HG03520 (cell line): ENCODE measurements at regions not wholly inside any gene's neighbourhood (a gene's known extent, or its start where the extent isn't known, plus 50 kb on each side); places are given as distances from the start of the nearest gene placed in this dataset.

Experiments used
- ATAC-seq: cut with Tn5 transposase; IDR thresholded peaks from one replicate; pipeline ENCODE4 v1.9.1; 2021; ENCODE audit warnings: mild to moderate bottlenecking, moderate library complexity; ENCODE audit not compliant: unreplicated experiment

DNA sequence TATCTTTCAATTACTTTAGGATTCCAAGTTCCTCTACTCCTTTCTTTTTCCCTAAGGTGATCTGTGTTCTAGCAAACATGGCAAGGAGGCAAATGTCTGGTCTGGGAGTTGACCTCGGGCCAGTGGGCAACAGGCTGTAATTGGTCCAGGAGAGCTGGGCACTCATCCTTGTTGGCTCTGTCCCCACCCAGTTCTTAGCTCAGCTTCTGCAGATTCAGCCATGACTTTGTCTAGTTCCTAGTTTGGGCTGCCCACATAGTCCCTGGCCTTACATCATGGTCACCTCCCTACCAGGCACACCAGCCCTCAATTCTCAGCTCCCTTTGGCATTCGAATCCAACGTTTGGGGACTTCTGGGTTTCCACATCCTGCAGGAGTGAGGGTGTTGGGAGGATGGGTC is 92.1 kb upstream of the DAP start:
- ATAC-seq: no peak

- ATAC-seq: no peak
Observed at GRCh38 chr5:10849278-10849677, 88.2 kb upstream of the DAP start.

DNA sequence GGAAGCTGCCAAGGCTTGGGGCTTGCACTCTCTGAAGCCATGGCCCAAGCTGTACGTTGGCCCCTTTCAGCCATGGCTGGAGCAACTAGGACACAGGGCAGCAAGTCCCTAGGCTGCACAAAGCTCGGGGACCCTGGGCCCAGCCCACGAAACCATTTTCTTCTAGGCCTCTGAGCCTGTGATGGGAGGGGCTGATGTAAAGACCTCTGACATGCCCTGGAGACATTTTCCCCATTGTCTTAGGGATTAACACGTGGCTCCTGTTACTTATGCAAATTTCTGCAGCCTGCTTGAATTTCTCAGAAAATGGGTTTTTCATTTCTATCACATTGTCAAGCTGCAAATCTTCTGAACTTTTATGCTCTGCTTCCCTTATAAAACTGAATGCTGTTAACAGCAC is 83.0 kb upstream of the DAP start:
- ATAC-seq: no peak

- ATAC-seq: no peak
Observed at GRCh38 chr5:10842823-10843222, 81.8 kb upstream of the DAP start.

DNA sequence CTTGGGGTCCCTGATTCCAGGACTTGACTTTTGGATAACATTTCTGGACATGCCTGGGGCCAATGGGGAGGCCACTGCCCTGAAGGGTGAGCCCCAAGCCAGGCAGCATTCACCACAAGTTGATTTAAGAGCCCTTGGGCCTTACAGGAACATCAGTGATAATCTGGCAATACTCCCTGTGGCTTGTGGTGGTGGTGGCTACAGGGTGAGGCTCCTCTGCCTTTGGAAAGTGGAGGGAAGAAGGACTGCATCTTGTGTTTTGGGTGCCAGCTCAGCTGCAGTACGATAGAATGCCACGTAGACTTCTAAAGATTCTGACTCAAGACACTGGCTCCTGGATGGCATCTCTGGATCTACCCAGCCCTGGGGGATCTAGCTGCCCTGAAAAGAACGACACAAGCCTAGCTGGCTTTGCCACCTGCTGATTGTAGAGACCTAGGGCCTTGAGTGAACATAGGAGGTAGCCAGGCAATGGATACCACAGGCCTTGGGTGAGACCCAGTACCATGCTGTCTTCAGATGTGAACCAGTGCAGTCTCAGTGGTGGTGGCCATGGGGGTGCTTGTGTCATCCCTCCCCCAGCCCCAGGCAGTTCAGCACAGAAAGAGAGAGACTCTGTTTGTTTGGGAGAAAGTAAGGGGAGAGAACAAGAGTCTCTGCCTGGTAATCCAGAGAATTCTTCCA is 79.0 kb upstream of the DAP start:
- ATAC-seq: no peak

- no peak for ATAC-seq
Observed at GRCh38 chr5:10839118-10839517, 78.1 kb upstream of the DAP start.

GRCh38 chr5:10838038-10838437 is 77.0 kb upstream of the DAP start:
- peak; percentile 80 for ATAC-seq

GRCh38 chr5:10836986-10837385 is 76.0 kb upstream of the DAP start:
- no peak for ATAC-seq

DNA sequence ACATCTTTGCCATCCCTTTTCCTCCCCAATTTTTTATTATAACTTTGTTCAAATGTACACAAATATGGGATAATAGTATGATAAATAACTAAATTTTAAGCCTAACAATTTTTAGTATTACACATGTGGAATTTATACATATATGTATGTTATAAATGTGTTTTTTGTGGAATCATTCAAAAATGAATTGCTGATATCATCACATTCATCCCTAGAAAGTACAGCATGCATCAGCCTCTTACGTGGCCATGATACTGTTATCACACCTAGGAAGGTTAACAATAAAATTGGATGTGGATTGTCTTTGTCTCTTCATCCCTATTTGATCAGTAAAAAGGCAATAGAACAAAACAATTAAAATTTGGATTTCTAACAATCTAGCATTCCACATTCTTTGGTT is 73.7 kb upstream of the DAP start:
- no peak for ATAC-seq

- ATAC-seq: no peak
Observed at GRCh38 chr5:10832987-10833386, 72.0 kb upstream of the DAP start.

GRCh38 chr5:10832421-10832820 is 71.4 kb upstream of the DAP start:
- ATAC-seq: no peak

DNA sequence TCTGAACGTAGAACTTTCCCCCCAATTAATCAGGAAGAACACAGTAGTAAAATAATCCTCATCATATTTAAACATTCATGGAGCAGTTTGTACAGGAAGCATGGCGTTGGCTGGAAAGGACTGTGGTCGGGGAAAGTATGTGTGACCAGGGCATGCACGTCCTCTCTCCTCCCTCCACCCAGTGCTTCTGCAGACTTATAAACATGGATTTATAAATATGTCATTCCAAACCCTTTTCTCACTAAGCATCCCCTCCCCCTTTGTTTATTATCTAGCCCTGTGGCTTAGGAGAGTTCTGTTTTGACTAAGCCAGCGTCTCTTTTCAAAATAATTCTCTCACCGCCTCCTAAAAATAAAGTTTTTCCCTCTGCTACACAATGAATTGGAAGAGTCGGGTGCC is 70.4 kb upstream of the DAP start:
- ATAC-seq: no peak

DNA sequence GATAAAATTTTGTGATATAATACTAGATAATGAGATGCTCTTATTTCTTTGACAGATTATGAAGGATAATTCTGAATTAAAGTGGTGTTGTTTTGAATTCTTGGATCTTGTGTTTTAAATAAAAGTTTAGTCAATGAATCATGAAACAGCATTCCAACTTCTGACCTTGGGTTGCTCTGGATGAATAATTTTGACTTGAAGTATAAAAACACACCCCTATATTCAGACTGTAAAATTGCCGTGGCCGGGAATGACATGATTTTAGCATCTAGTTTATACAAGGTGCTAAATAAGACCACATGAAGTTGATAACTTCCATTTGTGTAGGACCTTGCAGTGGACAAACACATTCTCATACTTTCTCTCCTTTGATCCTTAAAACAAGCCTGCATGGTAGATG is 67.2 kb upstream of the DAP start:
- ATAC-seq: no peak

DNA sequence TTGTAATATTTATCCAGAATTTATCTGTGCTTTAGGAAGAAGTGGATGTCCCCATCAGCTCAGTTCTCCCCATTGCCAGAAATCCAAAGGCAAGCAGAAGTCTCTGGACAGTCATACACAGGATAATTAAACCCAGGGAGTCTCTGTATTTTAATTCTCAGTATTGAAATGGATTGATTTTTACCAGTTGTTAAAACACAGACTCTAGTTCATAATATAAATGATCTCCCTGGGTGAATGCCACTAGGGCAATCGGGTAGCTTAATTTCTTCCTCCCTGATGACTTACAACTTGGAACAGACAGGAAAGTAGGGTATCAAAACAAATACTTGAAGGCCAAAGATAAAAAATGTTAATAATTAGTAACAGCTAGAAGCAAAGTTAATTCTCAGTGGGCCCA is 66.5 kb upstream of the DAP start:
- no peak for ATAC-seq

- ATAC-seq: no peak
Observed at GRCh38 chr5:10826971-10827370, 65.9 kb upstream of the DAP start.

- ATAC-seq: peak; percentile 82
Observed at GRCh38 chr5:10825897-10826644, 65.0 kb upstream of the DAP start.

DNA sequence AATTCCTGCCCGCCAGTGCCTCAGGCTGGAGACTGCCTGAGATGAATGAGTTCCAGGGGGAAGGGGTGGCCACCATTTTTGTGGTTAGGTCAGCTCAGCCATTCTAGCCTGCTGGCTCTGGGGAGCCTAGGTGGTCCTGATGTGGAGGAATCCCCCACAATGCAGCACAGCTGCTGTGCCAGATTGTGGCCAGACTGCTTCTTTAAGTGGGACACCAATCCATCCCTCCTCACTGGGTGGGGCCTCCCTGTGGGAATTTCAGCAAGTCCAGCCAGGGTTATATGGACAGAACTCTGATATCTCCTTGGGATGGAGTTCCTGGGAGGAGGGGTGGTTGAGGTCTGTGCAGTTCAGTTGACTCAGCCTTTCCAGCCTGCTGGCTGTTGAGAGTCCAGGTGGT is 51.2 kb upstream of the DAP start:
- ATAC-seq: no peak
